ACHN (cell line): ENCODE measurements at regions not wholly inside any gene's neighbourhood (a gene's known extent, or its start where the extent isn't known, plus 50 kb on each side); places are given as distances from the start of the nearest gene placed in this dataset.
"Not testable (repeated sequence)": the region's sequence is repeated elsewhere in the genome, so short reads cannot be mapped to it uniquely, and the experiment has no call there.

Source experiments
- DNase-seq: peaks from one replicate; pipeline ENCODE4 v3.0.0-alpha.2; 2015
- in situ Hi-C: cut with HindIII; loops from 2 replicates; pipeline ENCODE4 v1.10.0; 2017; ENCODE audit warnings: low sequenced_read_pairs, low pct_ligation_motif_present, low pct_unique_long_range_greater_than_20kb

DNA sequence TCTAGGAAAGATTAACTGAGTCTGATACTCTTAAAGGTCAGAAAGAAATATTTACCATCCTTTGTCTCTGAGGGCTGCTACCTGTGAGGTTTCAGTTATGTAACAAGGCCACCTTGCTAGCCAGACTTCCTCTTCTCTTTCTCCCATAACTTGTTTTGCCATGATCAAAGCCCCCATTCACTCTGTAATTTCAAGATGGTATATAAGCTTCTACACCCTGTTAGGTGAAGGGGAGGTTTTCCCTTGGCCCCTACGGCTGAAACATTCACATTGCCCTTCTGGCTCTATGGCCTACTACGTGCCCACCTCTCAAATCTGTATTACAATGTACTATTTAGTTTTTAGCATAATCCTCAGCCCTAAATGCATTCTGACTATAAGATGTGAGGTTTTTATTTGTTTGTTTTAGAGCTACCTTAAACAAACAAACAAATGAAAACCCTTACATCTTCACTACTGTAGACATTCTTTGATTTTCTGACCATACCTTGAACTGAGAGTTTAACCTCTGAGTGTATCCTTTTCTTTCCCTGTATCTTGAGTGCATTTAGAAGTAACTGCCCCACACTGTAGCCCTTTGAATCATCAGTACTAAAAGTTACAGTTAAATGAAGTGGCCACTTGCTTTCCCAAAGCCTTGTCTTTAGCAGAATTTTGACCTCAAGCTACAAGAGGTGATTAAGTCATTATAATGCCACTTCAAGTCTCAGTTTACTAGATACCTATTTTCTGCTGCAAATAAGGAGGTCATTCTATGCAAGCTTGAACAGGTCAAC, 332.2 kb downstream of the SOCS6 start:
- no peak for DNase-seq
- in situ Hi-C loops = no loop called here

GRCh38 chr18:70617020-70617763, 328.3 kb downstream of the SOCS6 start:
- DNase-seq = no peak
- in situ Hi-C loops = no loop called here

- DNase-seq = no peak
- in situ Hi-C loops = no loop called here
Observed at GRCh38 chr18:70600225-70600925, 311.5 kb downstream of the SOCS6 start.

- no peak for DNase-seq
- in situ Hi-C loops = no loop called here
Observed at GRCh38 chr18:70598406-70598805, 309.6 kb downstream of the SOCS6 start.

GRCh38 chr18:70582981-70583380, 294.1 kb downstream of the SOCS6 start:
- in situ Hi-C loops = no loop called here

GRCh38 chr18:70578480-70578879, 289.6 kb downstream of the SOCS6 start:
- DNase-seq = no peak
- in situ Hi-C loops = no loop called here

More at GRCh38 chr18:70582981-70583380, 294.1 kb downstream of the SOCS6 start:
- DNase-seq = no peak

DNA sequence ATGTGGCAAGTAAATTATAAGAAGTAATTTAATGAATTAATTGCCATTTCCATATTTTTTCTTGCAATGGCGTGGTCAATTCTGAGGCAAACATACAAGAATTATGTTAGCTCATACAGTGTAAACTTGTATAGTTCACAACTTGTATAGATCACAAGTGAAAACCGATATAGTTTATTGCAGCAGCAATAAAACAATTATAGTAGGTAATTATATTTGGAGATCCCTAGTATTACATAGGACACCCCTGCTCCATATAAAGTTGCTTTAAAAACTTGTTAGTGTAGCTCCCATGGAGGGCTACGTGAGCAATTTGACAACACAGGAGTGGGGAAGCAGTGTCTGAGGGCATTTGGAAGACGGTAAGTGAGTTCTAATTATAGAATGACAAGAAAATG, 288.2 kb downstream of the SOCS6 start:
- in situ Hi-C loops = no loop called here
- no peak for DNase-seq

DNA sequence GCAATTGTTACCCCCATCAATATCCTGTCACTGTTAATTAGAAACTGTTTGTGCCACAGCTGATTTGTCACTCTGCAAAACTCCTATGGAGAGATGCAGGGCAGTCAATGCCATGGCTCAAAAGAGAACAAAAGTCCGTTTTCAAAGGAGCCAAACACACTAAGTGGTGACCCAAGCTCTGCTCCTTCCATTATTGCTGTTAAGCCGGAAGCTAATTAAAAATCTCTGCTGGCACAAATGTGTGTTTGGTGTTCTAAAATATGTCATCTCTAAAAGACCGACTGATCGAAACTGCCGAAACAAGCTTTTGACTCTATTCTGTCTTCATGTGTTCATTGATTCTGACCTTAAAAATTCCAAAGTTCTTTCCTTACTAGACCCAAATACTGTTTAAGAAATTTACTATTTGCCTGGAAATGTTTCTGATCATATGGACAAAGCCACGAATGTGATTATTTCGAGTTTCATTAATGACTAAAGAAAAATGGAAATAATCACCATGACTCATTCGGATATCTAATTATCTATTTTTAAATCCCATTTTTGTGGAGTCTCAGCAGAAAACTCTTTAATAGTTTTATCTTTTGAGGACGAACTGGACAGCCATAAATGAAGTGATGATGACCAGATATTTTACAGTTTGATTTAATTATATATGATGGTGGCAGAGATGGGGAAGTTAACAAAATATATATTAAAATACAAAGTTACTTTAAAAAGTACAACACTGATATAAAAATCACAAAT, 287.6 kb downstream of the SOCS6 start:
- DNase-seq = no peak
- in situ Hi-C loops = no loop called here

- in situ Hi-C loops, DNase-seq: not testable (repeated sequence)
Observed at GRCh38 chr18:70574951-70575350, 286.1 kb downstream of the SOCS6 start.

DNA sequence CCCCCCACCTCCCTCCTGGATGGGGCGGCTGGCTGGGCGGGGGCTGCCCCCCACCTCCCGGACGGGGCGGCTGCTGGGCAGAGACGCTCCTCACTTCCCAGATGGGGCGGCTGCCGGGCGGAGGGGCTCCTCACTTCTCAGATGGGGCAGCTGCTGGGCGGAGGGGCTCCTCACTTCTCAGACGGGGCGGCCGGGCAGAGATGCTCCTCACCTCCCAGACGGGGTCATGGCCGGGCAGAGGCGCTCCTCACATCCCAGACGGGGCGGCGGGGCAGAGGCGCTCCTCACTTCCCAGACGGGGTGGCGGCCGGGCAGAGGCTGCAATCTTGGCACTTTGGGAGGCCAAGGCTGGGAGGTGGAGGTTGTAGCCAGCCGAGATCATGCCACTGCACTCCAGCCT, 280.8 kb downstream of the SOCS6 start:
- DNase-seq, in situ Hi-C loops: not testable (repeated sequence)

GRCh38 chr18:70559446-70559845, 270.6 kb downstream of the SOCS6 start:
- in situ Hi-C loops = no loop called here
- no peak for DNase-seq

DNA sequence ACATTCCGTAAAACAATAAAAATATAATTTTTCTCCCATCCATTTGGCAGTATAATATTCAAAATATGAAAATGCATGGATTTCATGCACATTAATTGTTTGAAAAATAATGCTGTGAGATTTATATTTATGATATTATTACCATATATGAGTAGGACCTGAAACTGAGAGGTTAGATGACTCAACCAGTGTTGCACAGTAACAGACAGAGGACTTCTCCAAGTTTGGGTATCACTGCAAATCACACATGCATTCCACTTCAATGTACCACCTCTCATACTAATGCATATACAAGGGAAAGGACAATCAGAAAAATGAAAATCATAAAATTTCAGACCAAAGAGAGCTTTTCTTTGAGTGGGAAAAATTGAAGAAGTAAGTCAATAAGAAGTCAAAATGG, 269.5 kb downstream of the SOCS6 start:
- in situ Hi-C loops = no loop called here
- DNase-seq = no peak

GRCh38 chr18:70554854-70555445, 266.1 kb downstream of the SOCS6 start:
- in situ Hi-C loops = no loop called here
- no peak for DNase-seq

DNA sequence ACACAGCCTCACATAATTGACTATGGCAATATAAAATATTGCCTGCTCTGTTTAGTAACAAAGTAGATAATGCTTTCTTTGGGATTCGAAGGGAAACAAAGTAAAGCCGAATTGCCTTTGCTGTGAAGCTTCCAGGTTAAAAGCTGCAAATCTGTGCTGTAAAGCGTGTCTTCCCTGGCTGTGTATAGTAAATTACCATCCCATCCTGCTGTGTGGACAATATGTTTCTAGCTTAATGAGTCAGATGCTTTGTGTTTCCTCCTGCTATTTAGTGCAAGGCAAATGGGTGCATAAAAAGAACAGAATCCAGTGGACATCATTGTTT, 265.1 kb downstream of the SOCS6 start:
- DNase-seq = no peak
- in situ Hi-C loops = no loop called here

GRCh38 chr18:70553245-70553935, 264.5 kb downstream of the SOCS6 start:
- in situ Hi-C loops = no loop called here
- no peak for DNase-seq

DNA sequence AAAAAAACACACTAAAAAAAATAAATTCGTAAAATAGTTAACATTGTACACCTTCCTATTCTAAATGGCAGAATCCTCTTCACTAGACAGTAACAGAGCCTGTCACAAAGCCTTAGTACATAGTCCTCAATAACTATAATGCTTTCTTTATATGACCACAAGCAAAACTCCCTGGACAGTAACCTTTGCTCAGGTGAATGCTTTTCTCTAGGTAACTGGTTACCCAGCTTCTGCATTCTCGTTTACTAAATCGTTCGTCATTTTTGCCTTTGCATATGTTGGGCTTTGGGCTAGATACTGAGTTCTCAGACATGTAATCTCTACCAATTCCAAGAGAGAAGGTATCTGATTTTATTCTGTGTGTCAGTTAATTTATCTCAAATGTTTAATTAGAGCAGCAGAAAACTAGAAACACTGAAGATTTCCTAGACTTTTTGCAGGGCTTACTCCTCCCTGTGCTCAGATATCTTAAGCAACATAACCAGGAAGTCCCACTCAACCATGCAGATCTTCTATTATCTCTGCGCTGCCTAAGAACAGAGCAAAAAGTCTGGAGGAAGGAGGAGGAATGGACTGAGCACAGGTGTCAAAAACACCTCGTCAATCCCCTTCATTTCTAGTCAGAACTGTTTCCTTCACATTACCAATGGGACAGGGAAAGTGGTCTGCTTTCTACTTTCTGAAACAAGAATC, 247.7 kb downstream of the SOCS6 start:
- DNase-seq = no peak
- in situ Hi-C loops = no loop called here

DNA sequence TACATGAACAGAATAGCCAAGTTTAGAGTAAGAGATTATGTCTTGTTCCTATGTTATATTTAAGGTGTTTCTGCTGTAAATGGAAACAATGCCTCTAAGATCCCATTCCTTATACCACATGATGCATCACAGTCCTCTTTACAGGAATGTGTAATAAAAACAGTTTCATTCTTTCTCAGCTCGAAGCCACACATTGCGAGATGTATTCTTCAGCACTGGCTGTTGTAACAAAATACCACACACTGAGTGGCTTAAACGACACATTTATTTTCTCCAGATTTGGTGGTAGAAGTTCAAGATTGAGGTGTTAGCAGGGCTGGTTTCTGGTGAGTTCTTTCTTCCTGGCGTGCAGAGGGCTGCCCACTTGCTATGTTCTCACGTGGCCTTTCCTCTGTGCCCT, 246.2 kb downstream of the SOCS6 start:
- no peak for DNase-seq
- in situ Hi-C loops = no loop called here
